ENCODE measurements at regions not wholly inside any gene's neighbourhood (a gene's known extent, or its start where the extent isn't known, plus 50 kb on each side); places are given as distances from the start of the nearest gene placed in this dataset.

DNA sequence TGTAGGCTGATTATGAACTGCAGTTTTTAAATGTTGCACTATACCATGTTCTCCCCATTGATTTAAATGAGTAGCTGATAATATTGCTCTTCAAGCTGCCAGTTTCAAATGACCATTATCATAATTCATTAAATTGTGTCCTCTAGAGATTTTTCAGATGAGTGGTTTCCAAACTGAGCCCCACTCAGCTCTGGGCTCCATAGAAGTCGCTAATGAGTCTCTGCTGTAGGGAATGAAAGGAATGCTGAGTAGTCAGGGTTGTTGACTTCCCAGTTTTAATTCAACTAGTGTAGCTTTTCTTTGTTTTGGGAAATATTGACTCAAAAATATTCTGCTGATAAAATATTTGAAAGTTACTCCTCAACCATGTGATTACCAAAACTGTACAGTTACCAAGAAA lies 1081.1 kb downstream of the ARAP2 start:
- TF ChIP-seq, protein P1, sequence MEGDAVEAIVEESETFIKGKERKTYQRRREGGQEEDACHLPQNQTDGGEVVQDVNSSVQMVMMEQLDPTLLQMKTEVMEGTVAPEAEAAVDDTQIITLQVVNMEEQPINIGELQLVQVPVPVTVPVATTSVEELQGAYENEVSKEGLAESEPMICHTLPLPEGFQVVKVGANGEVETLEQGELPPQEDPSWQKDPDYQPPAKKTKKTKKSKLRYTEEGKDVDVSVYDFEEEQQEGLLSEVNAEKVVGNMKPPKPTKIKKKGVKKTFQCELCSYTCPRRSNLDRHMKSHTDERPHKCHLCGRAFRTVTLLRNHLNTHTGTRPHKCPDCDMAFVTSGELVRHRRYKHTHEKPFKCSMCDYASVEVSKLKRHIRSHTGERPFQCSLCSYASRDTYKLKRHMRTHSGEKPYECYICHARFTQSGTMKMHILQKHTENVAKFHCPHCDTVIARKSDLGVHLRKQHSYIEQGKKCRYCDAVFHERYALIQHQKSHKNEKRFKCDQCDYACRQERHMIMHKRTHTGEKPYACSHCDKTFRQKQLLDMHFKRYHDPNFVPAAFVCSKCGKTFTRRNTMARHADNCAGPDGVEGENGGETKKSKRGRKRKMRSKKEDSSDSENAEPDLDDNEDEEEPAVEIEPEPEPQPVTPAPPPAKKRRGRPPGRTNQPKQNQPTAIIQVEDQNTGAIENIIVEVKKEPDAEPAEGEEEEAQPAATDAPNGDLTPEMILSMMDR (conservative IDR thresholded peaks at IDR 0.05; ENCODE audit: low read depth, low read length): no peak
- DNase-seq (ENCODE audit: low read depth): no peak
- H3K4me3 ChIP-seq (ENCODE audit: low read depth, low read length): no peak overlapping the region

DNA sequence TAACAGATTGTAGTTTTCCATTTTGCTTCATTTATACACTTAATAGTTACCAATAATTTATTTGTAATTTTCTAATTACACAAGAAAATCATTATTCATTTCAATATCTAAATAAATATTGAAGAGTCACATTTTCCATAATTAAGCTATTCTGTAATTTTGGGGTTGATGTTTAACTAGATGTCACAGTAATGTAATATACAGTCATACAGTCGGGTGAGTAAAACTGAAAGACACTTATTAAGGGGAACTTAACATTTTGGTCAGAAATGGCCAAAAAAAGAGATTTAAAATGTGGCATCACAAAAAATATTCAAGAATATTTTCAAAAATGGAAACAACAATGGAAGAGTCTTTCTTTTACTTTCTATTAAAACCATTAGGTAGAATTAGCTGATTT lies 1080.3 kb downstream of the ARAP2 start:
- DNase-seq (ENCODE audit: low read depth): no peak
- TF ChIP-seq, protein P1 (conservative IDR thresholded peaks at IDR 0.05; ENCODE audit: low read depth, low read length): no peak
- no peak overlapping the region for H3K4me3 ChIP-seq (ENCODE audit: low read depth, low read length)

DNA sequence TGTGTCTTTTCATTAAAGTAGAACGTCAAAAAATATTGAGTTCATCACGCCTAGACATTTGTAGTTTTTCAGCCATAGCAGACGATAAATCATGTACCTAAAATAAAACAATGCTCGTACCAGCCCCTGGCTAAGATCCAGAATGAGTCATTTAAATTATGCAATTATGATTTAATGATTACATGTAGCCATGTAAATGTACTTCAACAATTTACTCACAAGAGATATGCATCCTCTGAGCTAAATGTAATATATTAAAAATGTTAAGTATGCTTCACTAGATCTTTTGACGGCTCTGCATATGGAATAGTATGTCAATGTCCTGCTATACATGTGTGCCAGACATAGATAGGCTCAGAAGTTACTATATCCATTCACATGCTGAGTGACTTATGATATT lies 1077.8 kb downstream of the ARAP2 start:
- no peak overlapping the region for H3K4me3 ChIP-seq (ENCODE audit: low read depth, low read length)
- TF ChIP-seq, protein P1 (conservative IDR thresholded peaks at IDR 0.05; ENCODE audit: low read depth, low read length): no peak
- no peak for DNase-seq (ENCODE audit: low read depth)

DNA sequence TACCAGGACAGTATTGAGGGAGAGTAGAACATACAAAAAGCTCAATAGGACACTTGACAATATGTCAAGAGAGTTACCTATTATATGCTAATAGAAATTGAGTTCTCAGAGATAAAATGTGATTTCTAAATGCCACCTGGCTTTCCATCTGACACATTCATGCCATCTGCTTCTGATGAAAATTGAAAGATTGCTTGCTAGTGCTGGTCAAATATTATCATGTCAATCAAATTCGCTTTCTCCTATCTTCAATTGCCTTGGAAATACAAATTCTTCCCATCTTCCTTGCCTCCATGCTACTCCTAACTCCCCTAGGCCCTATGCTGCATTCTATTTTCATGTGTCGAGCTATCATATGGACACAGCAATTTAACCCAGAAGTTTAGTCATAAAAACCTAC lies 1076.9 kb downstream of the ARAP2 start:
- TF ChIP-seq, protein P1 (conservative IDR thresholded peaks at IDR 0.05; ENCODE audit: low read depth, low read length): no peak
- no peak for DNase-seq (ENCODE audit: low read depth)
- no peak overlapping the region for H3K4me3 ChIP-seq (ENCODE audit: low read depth, low read length)

DNA sequence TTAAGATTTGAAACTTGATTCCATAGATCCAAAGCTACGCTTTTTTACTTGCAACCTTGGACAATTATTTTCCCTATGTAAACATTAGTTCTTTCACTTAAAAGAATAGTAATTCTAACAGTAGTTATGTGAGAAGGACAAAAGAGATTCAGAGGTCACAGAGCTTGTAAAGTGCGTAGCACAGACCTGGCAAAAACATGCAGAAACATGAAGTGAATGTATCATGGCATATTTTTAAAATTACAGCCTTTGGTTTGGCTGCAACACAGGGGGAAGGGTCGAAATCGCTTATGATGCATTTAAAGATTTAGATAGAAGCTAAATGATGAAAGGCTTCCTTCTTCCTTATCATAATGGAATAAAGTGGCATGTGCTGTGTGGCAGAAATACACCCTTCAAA lies 1068.8 kb downstream of the ARAP2 start:
- no peak for DNase-seq (ENCODE audit: low read depth)
- TF ChIP-seq, protein P1 (conservative IDR thresholded peaks at IDR 0.05; ENCODE audit: low read depth, low read length): no peak
- H3K4me3 ChIP-seq (ENCODE audit: low read depth, low read length): no peak overlapping the region

DNA sequence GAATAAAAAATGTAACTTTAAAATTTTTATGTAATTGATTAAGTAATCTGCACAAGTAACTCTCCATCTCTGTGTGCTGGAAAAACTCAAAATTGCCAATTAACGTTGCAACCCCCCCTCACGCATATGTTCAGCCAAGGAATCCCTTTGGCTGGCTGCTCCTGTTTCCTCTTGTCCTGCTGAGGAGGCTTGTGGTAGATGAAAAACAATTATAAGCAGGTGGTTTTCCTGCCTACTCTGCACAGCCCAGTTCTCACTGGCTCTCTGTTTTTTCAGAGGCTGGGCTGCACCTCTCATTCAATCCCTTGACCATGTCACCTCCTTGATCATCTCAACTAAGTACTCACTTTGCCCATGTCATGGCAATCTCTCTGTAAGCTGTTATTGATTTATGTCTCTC lies 1068.4 kb downstream of the ARAP2 start:
- DNase-seq (ENCODE audit: low read depth): no peak

DNA sequence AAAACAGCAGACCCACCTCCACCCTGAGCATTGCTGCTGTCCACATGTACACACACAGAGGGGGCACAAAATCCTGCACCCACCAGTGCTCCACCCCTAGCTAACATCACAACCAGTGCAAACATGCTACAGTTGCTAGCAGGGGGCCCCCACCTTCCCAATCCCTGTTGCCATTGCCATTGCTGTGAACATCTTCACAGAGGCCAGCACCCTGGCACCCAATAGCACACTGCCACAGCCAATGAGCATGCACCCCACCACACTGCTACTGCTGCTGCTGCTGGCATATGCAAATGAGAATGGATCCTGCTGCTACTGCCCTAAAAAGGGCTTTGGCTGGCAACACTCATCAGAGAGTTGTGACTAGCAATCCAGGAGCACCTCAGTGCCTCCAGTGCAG lies 1061.9 kb downstream of the ARAP2 start:
- TF ChIP-seq, protein P1 (conservative IDR thresholded peaks at IDR 0.05; ENCODE audit: low read depth, low read length): no peak
- DNase-seq (ENCODE audit: low read depth): no peak

More for the DNA sequence above, 1068.4 kb downstream of the ARAP2 start:
- H3K4me3 ChIP-seq (ENCODE audit: low read depth, low read length): no peak overlapping the region
- TF ChIP-seq, protein P1 (conservative IDR thresholded peaks at IDR 0.05; ENCODE audit: low read depth, low read length): no peak

More for the DNA sequence above, 1061.9 kb downstream of the ARAP2 start:
- no peak overlapping the region for H3K4me3 ChIP-seq (ENCODE audit: low read depth, low read length)
